GM19468 (cell line): ENCODE measurements at regions not wholly inside any gene's neighbourhood (a gene's known extent, or its start where the extent isn't known, plus 50 kb on each side); places are given as distances from the start of the nearest gene placed in this dataset.
"Not testable (repeated sequence)": the region's sequence is repeated elsewhere in the genome, so short reads cannot be mapped to it uniquely, and the experiment has no call there.

Experiments used
- ATAC-seq: cut with Tn5 transposase; IDR thresholded peaks from one replicate; pipeline ENCODE4 v1.9.1; 2021; ENCODE audit warnings: mild to moderate bottlenecking, moderate library complexity, moderate number of reproducible peaks; ENCODE audit not compliant: unreplicated experiment; ENCODE audit errors: extremely low read depth

- ATAC-seq = no peak
These were observed 241.2 kb downstream of the PCDH10 start for GRCh38 chr4:133390198-133390855.

- no peak for ATAC-seq
These were observed 239.9 kb downstream of the PCDH10 start for GRCh38 chr4:133389029-133389428.

- no peak for ATAC-seq
These were observed 236.3 kb downstream of the PCDH10 start for GRCh38 chr4:133385161-133385954.

GRCh38 chr4:133379681-133380438 lies 230.8 kb downstream of the PCDH10 start:
- no peak for ATAC-seq

GRCh38 chr4:133377286-133377685 lies 228.2 kb downstream of the PCDH10 start:
- no peak for ATAC-seq

GRCh38 chr4:133372699-133373098 lies 223.6 kb downstream of the PCDH10 start:
- no peak for ATAC-seq

- ATAC-seq = no peak
These were observed 206.5 kb downstream of the PCDH10 start for GRCh38 chr4:133355633-133356032.

GRCh38 chr4:133347409-133347808 lies 198.3 kb downstream of the PCDH10 start:
- ATAC-seq = no peak

GRCh38 chr4:133324491-133324890 lies 175.4 kb downstream of the PCDH10 start:
- no peak for ATAC-seq

GRCh38 chr4:133323670-133324069 lies 174.6 kb downstream of the PCDH10 start:
- no peak for ATAC-seq

GRCh38 chr4:133320576-133321170 lies 171.6 kb downstream of the PCDH10 start:
- ATAC-seq = peak; percentile 32

- no peak for ATAC-seq
These were observed 167.8 kb downstream of the PCDH10 start for GRCh38 chr4:133316909-133317308.

GRCh38 chr4:133314991-133315390 lies 165.9 kb downstream of the PCDH10 start:
- no peak for ATAC-seq

GRCh38 chr4:133287396-133287795 lies 138.3 kb downstream of the PCDH10 start:
- no peak for ATAC-seq

GRCh38 chr4:133278591-133278990 lies 129.5 kb downstream of the PCDH10 start:
- ATAC-seq = no peak

- not testable (repeated sequence) for ATAC-seq
These were observed 128.8 kb downstream of the PCDH10 start for GRCh38 chr4:133277940-133278339.

- no peak for ATAC-seq
These were observed 126.2 kb downstream of the PCDH10 start for GRCh38 chr4:133275246-133275645.

- ATAC-seq = no peak
These were observed 124.3 kb downstream of the PCDH10 start for GRCh38 chr4:133273401-133273800.

- no peak for ATAC-seq
These were observed 121.0 kb downstream of the PCDH10 start for GRCh38 chr4:133270021-133270570.

- no peak for ATAC-seq
These were observed 119.1 kb downstream of the PCDH10 start for GRCh38 chr4:133268205-133268604.
